HG02885 (cell line): ENCODE measurements at regions not wholly inside any gene's neighbourhood (a gene's known extent, or its start where the extent isn't known, plus 50 kb on each side); places are given as distances from the start of the nearest gene placed in this dataset.

Source experiments
- ATAC-seq: cut with Tn5 transposase; IDR thresholded peaks from one replicate; pipeline ENCODE4 v1.9.1; 2021; ENCODE audit warnings: mild to moderate bottlenecking; ENCODE audit not compliant: unreplicated experiment, poor library complexity

DNA sequence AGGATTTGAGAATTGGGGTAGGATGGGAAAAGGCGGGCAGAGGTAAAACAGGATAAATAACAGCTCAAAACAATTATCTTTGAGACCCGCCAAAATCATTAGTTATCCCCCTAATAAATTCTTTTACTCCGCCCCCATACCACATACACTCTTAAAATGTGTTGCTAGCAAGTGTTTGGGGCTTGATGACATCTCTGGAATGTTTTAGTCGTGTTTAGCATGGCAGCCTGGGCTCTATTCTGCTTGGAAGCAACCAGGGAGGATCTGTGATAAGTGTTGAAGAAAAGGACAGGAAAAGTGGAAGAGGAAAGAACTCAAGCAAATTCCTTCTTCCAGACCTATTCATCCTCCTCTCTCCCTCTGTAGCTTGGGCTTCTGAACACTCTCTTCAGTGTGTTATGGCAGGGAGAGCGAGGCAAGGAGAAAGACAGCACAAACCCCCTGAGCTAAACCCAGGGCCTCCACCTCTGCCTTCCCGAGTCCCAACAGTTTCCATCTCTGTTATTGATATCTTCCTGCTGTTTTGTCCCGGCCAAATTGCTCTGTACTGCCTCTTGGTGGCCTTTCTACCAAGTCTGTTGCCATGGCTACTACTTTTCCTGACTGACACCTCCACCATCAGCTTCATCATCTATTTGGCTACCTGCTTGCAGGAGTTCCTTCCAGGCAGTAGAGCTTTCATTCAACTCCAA, 135.8 kb downstream of the RPL22L1 start:
- no peak for ATAC-seq

- no peak for ATAC-seq
Observed at GRCh38 chr3:170732660-170733245, 137.2 kb downstream of the RPL22L1 start.

DNA sequence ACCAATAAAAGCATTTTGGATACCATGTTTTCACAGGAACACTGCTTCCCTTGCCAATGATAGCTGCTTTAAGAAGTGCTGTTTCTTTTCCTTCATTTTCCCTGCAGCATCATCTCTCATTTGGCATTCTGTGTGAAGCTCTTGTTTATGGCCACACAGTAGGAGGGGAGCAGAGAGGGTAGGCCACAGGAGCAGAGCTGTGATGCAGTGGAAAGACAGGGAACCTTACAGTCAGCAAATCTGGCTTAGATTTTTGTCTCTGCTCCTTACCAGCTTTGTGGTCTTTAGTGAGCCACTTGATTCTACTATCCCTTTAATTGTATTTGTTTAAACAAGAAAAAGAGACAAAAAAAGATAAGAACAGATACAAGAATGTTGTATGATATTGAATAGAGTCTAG, 138.7 kb downstream of the RPL22L1 start:
- ATAC-seq, result no peak

DNA sequence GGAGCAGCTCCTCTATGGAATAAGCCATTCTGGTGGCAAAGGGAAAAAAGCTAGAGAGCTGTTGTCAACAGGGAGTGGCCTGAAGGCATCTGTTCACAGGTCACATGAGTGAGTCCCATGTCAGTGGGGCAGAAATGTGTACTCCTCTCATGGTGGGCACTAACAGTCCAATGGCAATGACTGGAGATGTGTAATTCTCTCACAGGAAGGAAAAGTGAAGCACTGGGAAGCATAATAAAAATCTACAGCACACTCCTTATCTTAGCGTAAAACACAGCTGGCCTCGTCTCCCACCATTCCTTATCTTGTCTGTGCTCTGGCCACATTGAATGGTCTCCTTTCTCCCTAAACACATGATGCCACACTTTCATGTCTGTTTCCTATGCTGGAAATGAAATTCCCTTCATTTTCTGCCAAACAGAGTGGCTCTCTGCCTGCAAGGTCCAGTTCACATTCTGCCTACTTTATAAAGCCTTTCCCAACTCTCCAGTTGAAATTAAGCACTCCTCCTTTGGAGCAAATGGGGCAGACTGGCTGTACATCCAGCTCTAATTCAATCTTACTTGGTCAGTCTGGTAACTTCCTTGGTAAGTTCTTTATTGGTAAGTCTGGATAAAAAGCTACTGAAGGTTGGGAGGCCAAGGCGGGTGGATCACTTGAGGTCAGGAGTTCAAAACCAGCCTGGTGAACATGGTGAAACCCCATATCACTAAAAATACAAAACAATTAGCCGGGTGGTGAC, 139.8 kb downstream of the RPL22L1 start:
- no peak for ATAC-seq

DNA sequence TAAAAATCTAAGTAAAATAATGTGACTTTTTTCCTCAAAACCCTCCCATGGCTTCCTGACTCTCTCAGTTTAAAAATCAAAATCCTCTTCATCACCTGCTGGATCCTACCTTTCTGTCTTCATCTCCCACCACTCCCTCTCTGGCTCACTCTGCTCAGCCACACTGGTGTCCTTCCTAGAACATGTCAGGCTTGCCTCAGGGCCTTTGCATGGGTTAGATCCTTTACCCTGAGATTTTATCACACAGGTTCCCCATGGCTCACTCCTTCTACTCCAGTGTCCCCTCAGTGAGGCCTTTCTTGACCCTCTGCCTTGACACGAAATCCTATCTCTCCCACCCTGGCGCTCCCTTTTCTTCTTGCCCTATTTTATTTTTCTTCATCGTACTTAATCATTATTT, 141.8 kb downstream of the RPL22L1 start:
- ATAC-seq, result no peak

DNA sequence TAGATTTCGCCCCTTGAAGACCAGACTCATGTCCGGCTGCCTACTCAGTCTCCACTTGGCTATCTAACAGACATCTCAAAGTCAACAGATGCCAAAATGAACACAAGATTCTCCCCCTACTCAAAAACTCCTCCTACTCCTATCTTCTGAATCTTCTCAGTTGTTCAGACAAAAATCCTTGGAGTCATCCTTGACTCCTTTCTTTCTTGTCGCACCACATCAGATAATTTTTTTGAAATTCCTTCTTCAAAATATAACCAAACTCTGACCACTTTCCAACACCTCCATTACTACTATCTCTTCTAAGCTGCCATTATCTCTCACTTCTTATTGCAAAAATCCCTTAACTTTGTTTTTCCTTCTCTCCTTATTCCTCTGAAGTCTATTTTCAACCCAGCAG, 141.9 kb upstream of the SLC7A14 start:
- ATAC-seq, result no peak

DNA sequence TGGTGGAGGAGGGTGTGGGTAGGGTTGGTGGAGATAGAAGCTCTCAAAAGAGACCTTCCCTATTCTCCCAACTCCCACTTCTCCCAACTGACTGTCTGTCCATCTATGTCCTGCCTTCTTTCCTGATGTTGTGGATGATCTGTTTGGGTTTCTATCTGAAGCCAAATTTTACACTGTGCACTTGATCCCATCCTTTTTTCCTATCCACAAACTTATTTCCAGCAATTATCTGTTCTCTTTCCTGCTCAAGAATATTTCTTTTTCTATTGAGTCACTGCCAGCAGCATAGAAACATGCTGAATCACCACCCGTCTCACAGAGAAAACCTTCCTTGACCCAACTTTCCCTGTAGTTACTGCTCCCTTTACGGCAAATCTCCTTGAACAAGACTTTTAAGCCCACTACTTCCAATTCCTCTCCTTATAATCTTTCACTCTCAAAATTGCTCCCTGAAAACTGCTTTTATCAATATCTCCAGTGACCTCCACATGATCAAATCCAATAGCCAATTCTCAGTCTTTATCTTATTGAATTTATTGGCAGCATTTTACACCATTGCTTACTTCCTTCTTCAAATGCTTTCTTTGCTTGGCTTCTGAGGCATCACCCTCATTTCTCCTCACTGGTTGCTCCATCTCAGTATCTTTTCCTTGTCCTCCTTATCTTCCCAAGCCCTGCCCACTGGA, 141.2 kb upstream of the SLC7A14 start:
- no peak for ATAC-seq

DNA sequence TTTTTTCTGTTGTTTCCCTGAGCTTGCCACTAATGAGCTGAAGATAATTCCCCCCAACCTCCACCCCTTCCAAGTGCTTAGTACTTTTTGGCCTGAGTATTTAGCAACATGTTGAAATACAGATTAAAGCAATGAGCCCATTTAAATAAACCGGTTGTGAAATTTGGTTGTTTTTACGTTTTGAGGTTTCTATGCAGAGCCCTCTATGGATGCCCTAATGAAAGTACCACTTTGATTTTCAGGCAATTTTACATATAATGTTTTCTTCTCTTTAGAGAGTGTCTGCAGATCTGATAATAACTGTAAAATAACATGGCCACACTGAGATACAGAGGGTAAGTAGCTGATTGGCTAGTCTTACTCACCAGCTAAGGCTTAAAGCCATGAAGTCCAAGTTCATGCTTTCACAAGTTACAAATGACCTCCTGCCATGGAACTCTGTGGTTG, 139.4 kb upstream of the SLC7A14 start:
- ATAC-seq, result no peak

DNA sequence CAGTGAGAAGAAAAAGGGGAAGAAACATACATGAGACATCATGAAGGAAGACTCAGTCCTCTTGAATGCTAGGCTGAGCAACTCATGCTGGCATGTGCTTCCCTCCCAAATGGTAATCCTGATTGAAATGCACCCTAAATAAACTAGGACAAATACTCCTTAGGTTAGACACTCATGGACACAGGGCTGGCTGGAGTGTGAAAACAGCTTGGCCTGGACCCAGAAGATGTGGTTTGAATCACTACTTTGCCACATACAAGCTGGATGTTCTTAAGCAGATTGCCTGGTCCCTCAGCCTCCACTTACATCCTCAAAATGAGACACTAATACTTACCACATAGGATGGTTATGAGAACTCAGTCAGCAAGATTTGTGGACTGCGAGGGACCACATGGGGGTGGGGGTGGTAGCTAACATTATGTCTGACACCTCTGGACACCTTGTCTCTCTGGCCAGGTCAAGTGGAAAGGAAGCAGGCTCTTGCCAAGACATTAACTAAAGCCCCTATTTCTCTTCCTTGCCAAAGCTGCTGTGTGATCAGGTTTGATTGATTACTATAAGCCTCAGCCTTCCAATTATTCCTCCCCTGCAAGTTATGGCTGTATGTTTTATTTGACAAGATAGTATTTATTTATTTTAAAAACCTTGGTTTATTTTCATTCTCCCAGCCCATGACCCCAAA, 138.9 kb upstream of the SLC7A14 start:
- ATAC-seq, result no peak

DNA sequence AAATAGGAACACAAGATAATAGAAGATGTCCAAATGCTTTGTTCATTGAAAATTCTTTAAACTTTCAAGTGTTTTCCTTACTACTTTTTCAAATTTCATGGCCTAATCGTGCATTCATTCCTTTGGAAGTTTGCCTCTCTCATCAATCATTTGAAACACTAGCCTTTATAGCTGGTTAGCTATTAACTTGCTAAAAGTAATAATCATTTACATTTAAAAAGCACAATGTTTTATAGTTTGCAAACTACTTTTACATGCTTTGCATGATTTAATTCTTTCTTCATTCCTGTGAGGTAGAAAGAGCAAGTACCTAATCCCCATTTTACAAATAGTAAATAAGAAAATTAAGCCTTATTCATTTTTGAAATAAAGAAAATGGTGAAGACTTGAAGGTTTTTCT, 137.4 kb upstream of the SLC7A14 start:
- ATAC-seq, result no peak

DNA sequence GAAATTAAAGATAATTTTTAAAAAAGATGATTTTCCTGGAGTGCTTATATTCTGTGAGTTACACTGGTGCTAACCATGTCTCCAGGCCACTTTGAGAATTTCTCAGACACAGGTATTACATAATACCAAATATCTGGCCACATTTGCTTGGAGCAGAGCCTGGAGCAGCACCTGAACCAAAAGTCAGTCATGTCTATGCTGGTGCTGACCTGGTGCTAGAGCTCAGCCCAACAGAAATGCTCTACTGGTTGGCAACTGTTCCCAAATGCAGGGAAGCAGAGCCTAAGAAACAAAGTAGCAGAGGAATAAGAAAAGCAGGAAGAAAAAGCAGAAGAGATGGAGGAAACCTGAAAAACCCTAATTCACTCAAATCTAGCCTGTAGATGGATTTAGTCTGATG, 135.7 kb upstream of the SLC7A14 start:
- ATAC-seq, result no peak

GRCh38 chr3:170719300-170719699, 133.4 kb upstream of the SLC7A14 start:
- no peak for ATAC-seq

GRCh38 chr3:170718848-170719247, 133.0 kb upstream of the SLC7A14 start:
- ATAC-seq, result no peak

- no peak for ATAC-seq
Observed at GRCh38 chr3:170717410-170718402, 131.8 kb upstream of the SLC7A14 start.

GRCh38 chr3:170716172-170716805, 130.4 kb upstream of the SLC7A14 start:
- no peak for ATAC-seq

DNA sequence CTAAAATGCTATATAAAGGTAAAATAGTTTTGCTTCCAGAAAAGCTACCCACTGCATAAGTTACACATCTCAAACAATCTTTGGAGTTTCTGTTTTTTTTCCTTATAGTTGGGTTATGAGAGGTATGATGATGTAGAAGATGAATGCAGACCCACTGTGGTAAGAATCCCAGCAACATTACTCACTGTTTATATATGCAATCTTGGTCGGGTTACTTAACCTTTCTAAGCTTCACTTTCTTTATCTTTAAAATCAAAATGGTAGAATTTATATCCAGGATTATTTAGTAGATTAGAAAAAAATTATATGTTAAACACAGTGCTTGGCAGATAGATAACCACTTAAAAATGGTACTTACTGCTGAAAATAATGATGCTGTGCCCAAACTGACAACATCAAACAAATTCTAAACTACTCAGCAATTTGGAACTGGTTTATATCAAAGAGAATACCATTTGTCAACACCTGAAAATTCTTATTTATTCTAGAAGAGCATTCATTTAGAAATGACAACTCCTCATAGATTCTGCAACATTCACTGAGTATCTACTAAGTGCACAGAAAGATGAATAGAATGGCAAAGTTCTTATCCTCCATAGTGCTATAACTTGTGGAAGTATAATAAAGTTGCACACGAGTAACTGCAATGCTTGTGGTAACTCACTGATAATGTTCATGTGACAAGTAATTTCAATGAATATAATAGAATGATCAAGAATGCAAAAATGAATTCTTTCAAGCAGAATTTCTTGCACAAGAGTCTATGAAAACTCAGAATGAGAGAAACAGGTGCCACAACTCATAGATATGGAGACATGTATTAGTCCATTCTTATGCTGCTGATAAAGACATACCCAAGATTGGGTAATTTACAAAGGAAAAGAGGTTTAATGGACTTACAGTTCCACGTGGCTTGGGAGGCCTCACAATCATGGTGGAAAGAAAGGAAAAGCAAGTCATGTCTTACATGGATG, 129.0 kb upstream of the SLC7A14 start:
- no peak for ATAC-seq

GRCh38 chr3:170714122-170714521, 128.2 kb upstream of the SLC7A14 start:
- no peak for ATAC-seq

DNA sequence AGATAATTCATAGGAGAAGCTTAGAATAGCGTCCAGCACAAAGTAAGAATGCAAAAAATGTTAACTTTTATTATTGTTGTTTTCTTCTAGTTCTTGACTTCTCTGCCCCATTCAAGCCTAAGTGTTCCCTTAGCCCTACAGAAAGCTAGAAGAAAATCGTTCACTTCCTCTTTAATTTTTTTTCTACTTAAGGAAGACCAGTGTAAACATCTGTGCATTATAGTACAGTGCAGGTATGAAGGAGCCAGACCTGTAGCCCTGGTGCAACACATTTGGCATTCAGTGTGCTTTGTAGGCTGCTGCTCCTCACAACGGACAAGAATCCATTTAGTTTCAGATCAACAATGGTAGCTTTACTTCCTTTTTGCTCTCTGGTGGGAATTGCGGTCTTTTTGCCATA, 127.8 kb upstream of the SLC7A14 start:
- ATAC-seq, result no peak
